IMR-90 (cell line): ENCODE measurements at regions not wholly inside any gene's neighbourhood (a gene's known extent, or its start where the extent isn't known, plus 50 kb on each side); places are given as distances from the start of the nearest gene placed in this dataset.

Source experiments
- ATAC-seq: fragments of 200-7000 bp; cut with Tn5 transposase; 2 replicates; pipeline ENCODE4 v1.9.1; 2020; ENCODE audit warnings: low read depth, mild to moderate bottlenecking, moderate library complexity
- BruUV-seq: library from RNA; stranded (reverse); fragments of 400-500 nt; replicated peaks from 2 replicates; lab custom pipeline; 2021; lab: Mats Ljungman, UMichigan
- CTCF ChIA-PET: fragments of 300-600 bp; formaldehyde crosslinking; extraction: SDS; loops from one replicate; lab custom pipeline; 2021; ENCODE audit warnings: antibody characterized with exemption; lab: Yijun Ruan, JAX
- POLR2A ChIA-PET: fragments of 300-600 bp; sonication (Branson Sonifier 250); formaldehyde crosslinking; loops from one replicate; lab custom pipeline; 2022; ENCODE audit warnings: antibody characterized with exemption; ENCODE audit not compliant: unreplicated experiment; lab: Charles Lee
- DNase-seq: peaks from one replicate; pipeline ENCODE4 v3.0.0; 2013
- H2AFZ ChIP-seq: replicated peaks from 2 replicates; pipeline ENCODE3; 2013; ENCODE audit warnings: low read length, mild to moderate bottlenecking; ENCODE audit not compliant: poor library complexity
- H2AK5ac ChIP-seq: 2 replicates; pipeline ENCODE4 v1.6.1; 2013; ENCODE audit warnings: low read depth, low read length, inconsistent platforms
- H2AK9ac ChIP-seq: replicated peaks from 2 replicates; pipeline ENCODE3; 2013; ENCODE audit warnings: mild to moderate bottlenecking, low read depth, low read length, moderate library complexity; ENCODE audit not compliant: poor library complexity
- H2BK120ac ChIP-seq: 2 replicates; pipeline ENCODE4 v1.6.1; 2013; ENCODE audit warnings: low read depth, low read length, inconsistent platforms
- H2BK15ac ChIP-seq: 3 replicates; pipeline ENCODE4 v1.6.1; 2013; ENCODE audit warnings: low read depth, low read length, inconsistent platforms
- H2BK20ac ChIP-seq: 2 replicates; pipeline ENCODE4 v1.6.1; 2013; ENCODE audit warnings: low read depth, mild to moderate bottlenecking, inconsistent platforms, low read length, moderate library complexity
- H2BK5ac ChIP-seq: 2 replicates; pipeline ENCODE4 v1.6.1; 2013; ENCODE audit warnings: mild to moderate bottlenecking, low read depth, low read length, inconsistent platforms; ENCODE audit not compliant: poor library complexity, severe bottlenecking
- H3K14ac ChIP-seq: replicated peaks from 2 replicates; pipeline ENCODE4 v1.6.1; 2013; ENCODE audit warnings: low read depth, low read length, inconsistent platforms
- H3K18ac ChIP-seq: 2 replicates; pipeline ENCODE4 v1.6.1; 2013; ENCODE audit warnings: low read depth, low read length, control low read depth
- H3K23ac ChIP-seq: 2 replicates; pipeline ENCODE4 v1.6.1; 2013; ENCODE audit warnings: low read depth, low read length, inconsistent platforms
- H3K27ac ChIP-seq: 2 replicates; pipeline ENCODE4 v1.5.1; 2013; ENCODE audit warnings: mild to moderate bottlenecking, control low read depth, low read length; ENCODE audit not compliant: insufficient read depth
- H3K27me3 ChIP-seq: 2 replicates; pipeline ENCODE4 v1.6.1; 2013; ENCODE audit warnings: low read length; ENCODE audit not compliant: control insufficient read depth, insufficient read depth
- H3K36me3 ChIP-seq: 2 replicates; pipeline ENCODE4 v1.6.1; 2013; ENCODE audit warnings: low read length, mixed read lengths; ENCODE audit not compliant: control insufficient read depth, insufficient read depth
- H3K4ac ChIP-seq: 2 replicates; pipeline ENCODE4 v1.6.1; 2013; ENCODE audit warnings: low read depth, low read length, inconsistent platforms
- H3K4me1 ChIP-seq: 2 replicates; pipeline ENCODE4 v1.6.1; 2013; ENCODE audit warnings: low read length, mixed read lengths; ENCODE audit not compliant: control insufficient read depth, insufficient read depth
- H3K4me2 ChIP-seq: 2 replicates; pipeline ENCODE4 v1.6.1; 2013; ENCODE audit warnings: low read depth, mild to moderate bottlenecking, control low read depth, low read length, moderate library complexity
- H3K4me3 ChIP-seq: 2 replicates; pipeline ENCODE4 v1.5.1; 2013; ENCODE audit warnings: low read depth, mild to moderate bottlenecking, control low read depth, low read length, moderate library complexity; ENCODE audit not compliant: insufficient read depth
- H3K56ac ChIP-seq: 2 replicates; pipeline ENCODE4 v1.6.1; 2013; ENCODE audit warnings: low read length, inconsistent platforms; ENCODE audit not compliant: insufficient read depth; ENCODE audit errors: extremely low read depth
- H3K79me1 ChIP-seq, 2 experiments: 2 replicates each; pipeline ENCODE4 v1.6.1; 2013; ENCODE audit warnings: low read length in 2 of 2, inconsistent platforms in 1 of 2, low read depth in 1 of 2
- H3K9ac ChIP-seq: 2 replicates; pipeline ENCODE4 v1.6.1; 2013; ENCODE audit warnings: low read depth, low read length, control low read depth
- H3K9me1 ChIP-seq: 2 replicates; pipeline ENCODE4 v1.6.1; 2013; ENCODE audit warnings: low read length, inconsistent platforms; ENCODE audit not compliant: insufficient read depth
- H3K9me3 ChIP-seq: 2 replicates; pipeline ENCODE4 v1.6.1; 2013; ENCODE audit warnings: low read length; ENCODE audit not compliant: control insufficient read depth, insufficient read depth
- H4K20me1 ChIP-seq: 2 replicates; pipeline ENCODE4 v1.6.1; 2013; ENCODE audit warnings: low read length, inconsistent platforms; ENCODE audit not compliant: insufficient read depth
- H4K5ac ChIP-seq: 2 replicates; pipeline ENCODE4 v1.6.1; 2013; ENCODE audit warnings: mild to moderate bottlenecking, low read depth, low read length, control low read depth
- H4K8ac ChIP-seq, 2 experiments: 2 replicates each; pipeline ENCODE4 v1.6.1; 2013; ENCODE audit warnings: low read depth in 2 of 2, low read length in 2 of 2, control low read depth in 1 of 2, inconsistent platforms in 1 of 2
- H4K91ac ChIP-seq: 2 replicates; pipeline ENCODE4 v1.6.1; 2013; ENCODE audit warnings: low read depth, low read length, inconsistent platforms; ENCODE audit not compliant: insufficient read depth
- CTCF ChIP-seq: conservative IDR thresholded peaks from 2 replicates; pipeline ENCODE4 v1.5.1; 2012; ENCODE audit warnings: mild to moderate bottlenecking, low read depth, low read length, improper control_type of control experiment
- MAFK ChIP-seq: IDR thresholded peaks from 2 replicates; pipeline ENCODE4 v1.6.1; 2012; ENCODE audit warnings: low read depth, low read length, improper control_type of control experiment
- NFE2L2 ChIP-seq: fragments of 150-350 bp; IDR thresholded peaks from 2 replicates; pipeline ENCODE4 v1.6.1; 2016; ENCODE audit warnings: low read depth, mild to moderate bottlenecking, low read length
- RAD21 ChIP-seq: IDR thresholded peaks from 2 replicates; pipeline ENCODE4 v1.6.1; 2012; ENCODE audit warnings: low read length, improper control_type of control experiment
- SMC3 ChIP-seq: fragments of 150-350 bp; IDR thresholded peaks from 2 replicates; pipeline ENCODE4 v1.6.1; 2016; ENCODE audit warnings: low read depth, mild to moderate bottlenecking, antibody characterized with exemption, low read length, moderate library complexity
- WGBS, 2 experiments: methylation state at CpG; one replicate each; pipeline versions ENCODE4 v1.1.5 to v1.1.7; 2013; ENCODE audit warnings: missing lambda C conversion rate in 2 of 2; ENCODE audit not compliant: insufficient read length in 1 of 2; ENCODE audit errors: extremely low coverage in 2 of 2; 5-methylcytosine and 5-hydroxymethylcytosine counted together
- dilution Hi-C: fragments of 300-500 bp; cut with HindIII; formaldehyde crosslinking; loops from one replicate; pipeline ENCODE4 v1.14.3; 2018; ENCODE audit warnings: low sequenced_read_pairs; ENCODE audit not compliant: unreplicated experiment
- in situ Hi-C: fragments of 300-500 bp; cut with MboI; formaldehyde crosslinking; loops from 3 replicates; pipeline ENCODE4 v1.14.3; 2019; ENCODE audit warnings: low sequenced_read_pairs, inconsistent platforms, mixed read lengths
- intact Hi-C: fragments of 100-400 bp; cut with micrococcal nuclease; formaldehyde crosslinking; loops from 2 replicates; pipeline ENCODE4 v1.10.0; 2022

- Histone ChIP-seq H3K23ac (no peak overlapping the region), H4K91ac (no peak overlapping the region), H2AK5ac (no peak overlapping the region), H3K27ac (no peak overlapping the region), H3K79me1 (no peaks in the 10 kb centered on the region), H3K4ac (no peak overlapping the region), H3K14ac (no peak overlapping the region), H3K36me3 (no peaks in the 10 kb centered on the region), H3K27me3 (no peaks in the 10 kb centered on the region; the same call in 1 of the 2 replicates), H4K8ac (no peak overlapping the region), H3K4me2 (no peak overlapping the region), H2BK20ac (no peak overlapping the region), H2AK9ac (no peak overlapping the region), H2AFZ (no peak overlapping the region), H2BK5ac (no peak overlapping the region), H4K20me1 (no peaks in the 10 kb centered on the region), H3K4me3 (no peak overlapping the region), H2BK120ac (no peak overlapping the region), H3K9me1 (no peaks in the 10 kb centered on the region), H3K9ac (no peak overlapping the region), H3K56ac (no peak overlapping the region), H3K9me3 (no peaks in the 10 kb centered on the region), H2BK15ac (no peak overlapping the region), H3K4me1 (no peaks in the 10 kb centered on the region), H3K18ac (no peak overlapping the region), H4K5ac (no peak overlapping the region)
- in situ Hi-C loops = no loop called here
- CTCF ChIA-PET = interaction anchor here (0.7 kb wide), 1 partner anchor 758 kb away, joined by 3 read pairs; no protein-coding TSS in a partner anchor
- intact Hi-C loops = no loop called here
- dilution Hi-C loops = no loop called here
- TF ChIP-seq NFE2L2 = no peak
- TF ChIP-seq MAFK = no peak
- no peak for TF ChIP-seq RAD21
- TF ChIP-seq CTCF = no peak
- no peak for TF ChIP-seq SMC3
- ATAC-seq = no peak
- BruUV-seq = no TSS peak
- WGBS, 2 experiments = 90% methylated on average over 2 of the region's 14 CpGs; no CpG with 5 or more reads in 1 of the 2 experiments
- DNase-seq = no peak
- POLR2A ChIA-PET = no interaction called here
Observed at GRCh38 chr6:11900662-11901598, 111.2 kb upstream of the HIVEP1 start.
